ENCODE measurements at regions not wholly inside any gene's neighbourhood (a gene's known extent, or its start where the extent isn't known, plus 50 kb on each side); places are given as distances from the start of the nearest gene placed in this dataset.

- intact Hi-C loops (cut with micrococcal nuclease; ENCODE audit: unreplicated experiment): no loop called here
- no peak overlapping the region for H3K4me3 ChIP-seq (ENCODE audit: low read depth, low read length)
- Mint-ChIP-seq H3K36me3 (ENCODE audit: insufficient read depth, unreplicated experiment) (no peaks in the 10 kb centered on the region), H3K4me1 (ENCODE audit: low read depth, unreplicated experiment) (no peaks in the 10 kb centered on the region), H3K27ac (ENCODE audit: unreplicated experiment) (no peak overlapping the region), H3K9me3 (ENCODE audit: unreplicated experiment) (no peaks in the 10 kb centered on the region), H3K27me3 (ENCODE audit: insufficient read depth, unreplicated experiment) (no peaks in the 10 kb centered on the region), H3K4me3 (ENCODE audit: unreplicated experiment) (no peak overlapping the region)
- DNase-seq: no peak
- POLR2A ChIA-PET: interaction anchor here (0.7 kb wide), 1 partner anchor 70 kb away, joined by 3 read pairs; no protein-coding TSS in a partner anchor
- CTCF ChIA-PET: no interaction called here
- H3K36me3 ChIP-seq (ENCODE audit: control insufficient read depth, insufficient read depth, low read length): no peaks in the 10 kb centered on the region
- no peaks in the 10 kb centered on the region for H3K4me1 ChIP-seq
- TF ChIP-seq CTCF (IDR thresholded peaks at IDR 0.05; ENCODE audit: insufficient read depth in 1 of 2, low read depth in 1 of 2, low read length in 1 of 2, severe bottlenecking in 1 of 2, unreplicated experiment in 1 of 2): no peak
- no peaks in the 10 kb centered on the region for H3K9me3 ChIP-seq
- no peaks in the 10 kb centered on the region for H3K27me3 ChIP-seq (replicated peaks; ENCODE audit: control insufficient read depth, insufficient read depth, low read length)
- no TSS peak for BruUV-seq (replicated peaks)
These were observed 244.9 kb downstream of the SEMA3D start for GRCh38 chr7:84941936-84942335.

- no peaks in the 10 kb centered on the region for H3K4me1 ChIP-seq
- H3K4me3 Mint-ChIP-seq (ENCODE audit: unreplicated experiment): no peak overlapping the region
- H3K36me3 Mint-ChIP-seq (ENCODE audit: insufficient read depth, unreplicated experiment): no peaks in the 10 kb centered on the region
- no peaks in the 10 kb centered on the region for H3K36me3 ChIP-seq (ENCODE audit: control insufficient read depth, insufficient read depth, low read length)
- H3K4me1 Mint-ChIP-seq (ENCODE audit: low read depth, unreplicated experiment): no peaks in the 10 kb centered on the region
- no peaks in the 10 kb centered on the region for H3K27me3 ChIP-seq (replicated peaks; ENCODE audit: control insufficient read depth, insufficient read depth, low read length)
- no peaks in the 10 kb centered on the region for H3K27me3 Mint-ChIP-seq (ENCODE audit: insufficient read depth, unreplicated experiment)
- H3K27ac Mint-ChIP-seq (ENCODE audit: unreplicated experiment): no peak overlapping the region
- no TSS peak for BruUV-seq (replicated peaks)
- DNase-seq: no peak
- ChIA-PET CTCF (no interaction called here), POLR2A (interaction anchor here (0.7 kb wide), 1 partner anchor 69 kb away, joined by 3 read pairs; no protein-coding TSS in a partner anchor)
- intact Hi-C loops (cut with micrococcal nuclease; ENCODE audit: unreplicated experiment): no loop called here
- no peak for TF ChIP-seq CTCF (IDR thresholded peaks at IDR 0.05; ENCODE audit: insufficient read depth in 1 of 2, low read depth in 1 of 2, low read length in 1 of 2, severe bottlenecking in 1 of 2, unreplicated experiment in 1 of 2)
- no peaks in the 10 kb centered on the region for H3K9me3 Mint-ChIP-seq (ENCODE audit: unreplicated experiment)
- no peak overlapping the region for H3K4me3 ChIP-seq (ENCODE audit: low read depth, low read length)
- H3K9me3 ChIP-seq: no peaks in the 10 kb centered on the region
These were observed 245.6 kb downstream of the SEMA3D start for GRCh38 chr7:84941291-84941690.

GRCh38 chr7:84939888-84940287, 247.0 kb downstream of the SEMA3D start:
- ChIA-PET CTCF (no interaction called here), POLR2A (no interaction called here)
- Mint-ChIP-seq H3K4me3 (ENCODE audit: unreplicated experiment) (no peak overlapping the region), H3K36me3 (ENCODE audit: insufficient read depth, unreplicated experiment) (no peaks in the 10 kb centered on the region), H3K27me3 (ENCODE audit: insufficient read depth, unreplicated experiment) (no peaks in the 10 kb centered on the region), H3K4me1 (ENCODE audit: low read depth, unreplicated experiment) (no peaks in the 10 kb centered on the region), H3K9me3 (ENCODE audit: unreplicated experiment) (no peaks in the 10 kb centered on the region), H3K27ac (ENCODE audit: unreplicated experiment) (no peak overlapping the region)
- Histone ChIP-seq H3K4me3 (ENCODE audit: low read depth, low read length) (no peak overlapping the region), H3K27me3 (replicated peaks; ENCODE audit: control insufficient read depth, insufficient read depth, low read length) (no peaks in the 10 kb centered on the region), H3K4me1 (no peaks in the 10 kb centered on the region), H3K9me3 (no peaks in the 10 kb centered on the region), H3K36me3 (ENCODE audit: control insufficient read depth, insufficient read depth, low read length) (no peaks in the 10 kb centered on the region)
- intact Hi-C loops (cut with micrococcal nuclease; ENCODE audit: unreplicated experiment): no loop called here
- no TSS peak for BruUV-seq (replicated peaks)
- TF ChIP-seq CTCF (IDR thresholded peaks at IDR 0.05; ENCODE audit: insufficient read depth in 1 of 2, low read depth in 1 of 2, low read length in 1 of 2, severe bottlenecking in 1 of 2, unreplicated experiment in 1 of 2): no peak
- no peak for DNase-seq

Data from Caco-2 (cell line).